HG03342 (cell line): ENCODE measurements at regions not wholly inside any gene's neighbourhood (a gene's known extent, or its start where the extent isn't known, plus 50 kb on each side); places are given as distances from the start of the nearest gene placed in this dataset.

Experiments
- ATAC-seq: cut with Tn5 transposase; IDR thresholded peaks from one replicate; pipeline ENCODE4 v1.9.1; 2021; ENCODE audit warnings: mild to moderate bottlenecking, moderate library complexity; ENCODE audit not compliant: unreplicated experiment

DNA sequence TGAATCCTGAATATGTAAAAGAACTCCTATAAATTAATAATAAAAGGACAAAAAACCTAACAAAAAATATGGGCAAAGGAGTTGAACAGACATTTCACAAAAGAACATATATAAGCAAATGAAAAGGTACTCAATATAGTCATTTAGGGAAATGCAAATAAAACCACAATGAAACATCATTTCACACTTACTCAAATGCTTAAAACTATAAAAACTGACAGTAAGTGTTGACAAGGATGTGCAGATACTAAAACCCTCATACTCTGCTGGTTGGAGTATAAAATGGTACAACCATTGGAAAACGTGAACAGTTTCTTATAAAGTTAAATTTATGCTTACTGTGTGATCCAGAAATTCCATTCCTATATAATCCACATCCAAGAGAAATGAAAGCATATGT, 247.1 kb downstream of the GXYLT1 start:
- ATAC-seq = no peak

DNA sequence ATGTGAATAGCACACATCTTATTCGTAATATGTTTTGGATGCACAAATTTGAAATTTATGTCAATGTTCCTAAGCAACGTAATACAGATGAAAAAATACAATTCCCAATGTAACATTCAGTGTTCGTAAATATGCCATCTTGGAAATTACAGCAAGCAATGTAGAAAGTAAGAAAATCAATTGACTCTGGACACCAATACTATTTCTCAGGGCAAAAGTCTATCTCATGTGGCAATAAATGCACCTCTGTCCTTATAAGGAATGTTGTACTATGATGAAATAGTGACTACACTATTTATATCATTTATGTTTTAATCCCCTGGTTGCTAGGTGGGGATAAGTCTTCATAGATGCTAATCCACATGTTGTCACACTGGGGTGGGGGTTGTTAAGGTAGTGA, 251.2 kb downstream of the GXYLT1 start:
- no peak for ATAC-seq

DNA sequence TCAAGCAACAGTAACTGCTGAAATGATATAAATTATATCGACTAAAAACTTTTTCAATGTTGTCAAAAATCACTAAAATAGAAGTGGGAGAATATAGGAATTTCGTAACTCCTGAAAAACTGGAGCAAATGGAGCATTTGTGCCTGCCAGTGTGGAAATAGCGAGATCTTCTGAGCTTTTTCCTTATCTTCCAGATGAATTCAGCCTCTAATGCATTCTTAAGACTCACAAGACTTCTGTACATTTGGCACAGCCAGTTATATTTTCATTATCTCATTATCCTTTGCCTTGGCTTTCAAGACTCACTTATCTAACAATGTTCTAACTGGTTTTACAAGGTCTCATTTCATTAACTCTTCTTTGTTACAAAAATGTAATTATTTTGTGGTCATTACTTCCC, 252.4 kb downstream of the GXYLT1 start:
- no peak for ATAC-seq

DNA sequence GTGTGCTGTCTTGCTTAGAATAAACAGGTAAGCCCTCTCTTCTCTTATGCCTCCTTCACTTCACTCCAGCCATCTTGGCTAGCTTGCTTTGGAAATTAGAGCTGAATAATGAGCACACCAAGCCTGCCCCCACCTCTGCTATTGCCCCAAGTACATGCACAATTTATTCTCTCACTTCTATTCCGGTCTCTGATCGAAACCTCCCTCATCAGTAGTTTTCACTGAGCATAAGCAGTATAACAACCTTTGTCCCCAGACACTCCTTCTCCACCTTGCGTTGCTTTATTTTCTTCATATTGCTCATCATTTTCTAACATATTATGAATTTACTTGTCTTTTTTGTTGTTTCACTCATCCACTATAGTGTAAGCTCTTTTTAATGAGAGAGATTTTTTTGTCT, 253.4 kb downstream of the GXYLT1 start:
- no peak for ATAC-seq

GRCh38 chr12:41888285-41888684, 256.4 kb downstream of the GXYLT1 start:
- ATAC-seq = no peak

- no peak for ATAC-seq
Observed at GRCh38 chr12:41881891-41882805, 262.5 kb downstream of the GXYLT1 start.

DNA sequence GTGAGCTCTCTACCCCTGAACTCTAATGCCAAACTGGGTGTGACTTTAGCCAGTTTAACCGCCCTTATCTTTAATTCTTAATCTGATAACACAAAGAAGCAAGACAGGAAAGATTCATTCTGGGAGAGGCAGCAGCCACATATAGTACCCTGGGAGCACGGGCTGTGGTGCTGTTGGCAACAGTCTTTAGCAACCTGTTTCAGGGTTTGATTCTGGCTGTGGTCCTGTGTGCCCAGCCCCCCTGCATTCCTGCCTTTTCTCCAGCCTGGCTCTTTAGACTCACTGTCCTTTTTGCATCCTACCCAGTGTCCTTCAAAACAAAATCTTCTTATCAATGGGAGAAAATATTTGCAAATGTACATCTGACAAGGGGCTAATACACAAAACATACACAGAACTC, 275.2 kb downstream of the GXYLT1 start:
- no peak for ATAC-seq

DNA sequence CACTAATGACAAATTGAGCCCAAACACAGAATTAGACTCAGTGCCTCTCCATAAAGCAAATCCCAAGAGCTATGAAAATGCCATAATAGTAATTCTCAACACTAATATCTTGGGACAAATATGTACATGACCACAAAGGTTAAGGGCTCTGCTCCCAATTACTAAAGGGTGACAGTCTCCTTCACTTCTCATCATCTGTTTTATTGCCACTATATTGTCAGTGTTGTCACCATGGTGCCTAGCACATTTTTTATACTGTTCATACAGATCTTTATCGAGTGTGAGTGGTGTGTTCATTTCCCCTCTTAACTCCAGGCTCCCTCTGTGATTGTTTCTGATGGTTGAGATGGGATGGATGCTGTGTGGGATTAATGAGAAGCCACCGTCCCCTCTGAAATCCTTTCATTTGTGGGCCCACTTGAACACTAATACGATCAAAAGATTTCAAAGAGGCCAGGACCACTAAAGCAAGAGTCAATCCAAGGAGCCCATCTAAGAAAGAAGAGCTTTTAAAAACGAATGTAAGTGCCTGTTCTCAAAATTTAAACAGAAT, 277.7 kb downstream of the GXYLT1 start:
- ATAC-seq = no peak

- no peak for ATAC-seq
Observed at GRCh38 chr12:41856228-41856627, 288.4 kb downstream of the GXYLT1 start.

DNA sequence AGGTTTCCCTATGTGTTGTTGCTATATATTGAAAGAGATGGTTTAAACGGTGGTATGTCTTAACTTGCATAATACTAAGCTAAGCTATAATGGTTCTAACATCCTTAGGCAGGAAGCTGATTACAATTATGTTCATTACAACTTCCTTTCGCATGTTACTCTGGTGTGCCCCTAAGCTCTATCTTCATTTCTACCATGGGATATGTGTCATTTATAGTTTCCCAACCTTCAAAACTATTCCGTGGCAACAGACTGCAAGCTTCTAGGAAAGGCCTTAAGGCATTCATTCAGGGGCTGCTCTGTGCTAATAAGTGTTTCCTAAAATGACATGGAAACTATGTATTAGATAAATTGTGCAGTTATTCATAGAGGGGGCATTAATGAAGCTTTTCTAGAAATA, 294.6 kb downstream of the GXYLT1 start:
- ATAC-seq = no peak

DNA sequence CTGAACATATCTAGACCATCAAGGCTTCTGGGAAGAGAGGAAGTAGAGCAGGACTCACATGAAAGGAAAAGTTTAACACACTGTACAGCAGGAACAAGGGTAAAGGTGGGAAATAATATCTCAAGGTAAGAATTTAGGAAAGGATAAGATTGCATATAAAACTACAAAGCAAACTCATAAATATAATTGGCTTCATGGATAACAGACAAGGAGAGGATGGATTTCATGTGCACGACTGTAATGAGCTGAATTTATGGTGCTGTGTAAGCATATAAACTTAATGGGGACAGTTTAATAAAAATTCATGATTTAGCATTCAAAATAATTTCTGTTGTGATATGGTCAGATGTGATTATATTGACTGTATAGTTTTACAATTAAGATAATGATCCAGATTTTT, 298.0 kb downstream of the GXYLT1 start:
- ATAC-seq = no peak

DNA sequence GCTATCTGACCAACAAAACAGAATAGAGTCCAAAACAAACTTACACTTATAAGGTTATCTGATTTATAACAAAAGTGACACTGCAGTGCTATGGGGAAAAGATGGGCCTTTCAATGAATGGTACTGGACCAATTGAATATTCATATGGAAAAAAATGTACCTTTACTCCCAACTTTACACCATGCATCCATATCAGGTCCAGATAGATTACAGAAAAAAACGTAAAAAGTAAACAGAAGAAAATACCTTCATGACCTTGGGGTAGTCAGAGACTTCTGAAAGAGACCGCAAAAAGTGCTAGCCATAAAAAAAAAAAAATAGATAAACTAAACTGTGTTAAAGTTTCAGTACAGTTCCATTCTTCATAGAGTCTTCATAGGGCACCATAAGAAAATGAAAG, 308.3 kb downstream of the GXYLT1 start:
- no peak for ATAC-seq

GRCh38 chr12:41835556-41835955, 309.1 kb downstream of the GXYLT1 start:
- ATAC-seq = no peak

DNA sequence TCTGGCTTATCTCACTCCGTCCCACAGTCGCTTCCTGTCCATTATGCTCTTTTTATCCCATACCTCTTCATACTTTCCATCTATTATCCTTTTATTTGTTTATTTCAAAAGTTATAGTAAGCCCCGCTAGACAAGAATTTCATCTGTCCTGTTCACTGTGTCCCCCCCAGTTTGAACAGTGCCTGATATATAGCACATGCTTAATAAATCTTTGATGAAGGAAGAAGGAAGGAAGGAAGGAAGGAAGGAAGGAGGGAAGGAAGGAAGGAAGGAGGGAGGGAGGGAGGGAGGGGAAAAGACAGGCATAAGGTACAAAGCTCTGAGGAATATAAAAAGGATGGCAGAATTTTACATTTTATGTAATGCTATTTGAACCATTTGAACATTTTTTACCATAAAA, 324.7 kb downstream of the GXYLT1 start:
- no peak for ATAC-seq

DNA sequence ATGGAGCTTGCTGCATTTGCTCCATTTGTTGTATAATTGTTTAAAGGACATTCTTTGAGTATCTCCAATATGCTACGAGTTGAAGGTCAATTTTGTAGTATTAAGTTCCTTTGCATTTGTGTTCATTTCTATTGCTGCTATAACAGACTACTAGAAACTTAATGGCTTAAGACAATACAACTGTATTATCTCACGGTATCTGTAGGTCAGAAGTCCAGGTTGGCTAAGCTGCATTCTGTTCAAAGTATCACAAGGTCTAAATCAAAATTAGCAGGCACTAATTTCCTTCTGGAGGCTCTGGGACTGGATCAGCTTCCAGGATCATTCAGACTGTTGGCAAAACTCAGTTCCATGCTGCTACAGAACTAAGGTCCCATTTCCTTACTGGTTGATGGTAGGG, 340.6 kb downstream of the GXYLT1 start:
- ATAC-seq = no peak

GRCh38 chr12:41802803-41803202, 341.9 kb downstream of the GXYLT1 start:
- ATAC-seq = no peak

- no peak for ATAC-seq
Observed at GRCh38 chr12:41801261-41801660, 343.4 kb downstream of the GXYLT1 start.

DNA sequence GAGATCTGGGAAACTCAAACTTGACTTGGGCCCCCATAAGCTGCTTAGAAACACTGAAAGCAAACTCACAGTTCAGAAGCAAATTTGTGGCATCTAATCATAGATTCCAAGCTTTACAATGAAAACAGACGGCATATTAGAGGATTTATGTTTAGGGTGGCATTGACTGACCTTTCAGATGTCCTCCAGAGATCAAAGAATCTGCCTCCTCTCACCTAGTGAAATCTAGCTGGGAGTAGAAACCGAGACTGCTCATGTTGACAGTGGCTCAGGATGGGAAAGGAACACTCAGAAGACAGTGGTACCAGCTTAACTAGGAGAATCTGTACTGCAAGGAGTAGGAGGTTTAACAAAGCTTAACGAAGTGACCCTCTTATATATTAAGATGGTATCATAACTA, 345.0 kb downstream of the GXYLT1 start:
- ATAC-seq = no peak

GRCh38 chr12:41795910-41796309, 348.8 kb downstream of the GXYLT1 start:
- no peak for ATAC-seq

GRCh38 chr12:41795051-41795600, 349.5 kb downstream of the GXYLT1 start:
- no peak for ATAC-seq

- ATAC-seq = no peak
Observed at GRCh38 chr12:41794336-41794735, 350.3 kb downstream of the GXYLT1 start.

DNA sequence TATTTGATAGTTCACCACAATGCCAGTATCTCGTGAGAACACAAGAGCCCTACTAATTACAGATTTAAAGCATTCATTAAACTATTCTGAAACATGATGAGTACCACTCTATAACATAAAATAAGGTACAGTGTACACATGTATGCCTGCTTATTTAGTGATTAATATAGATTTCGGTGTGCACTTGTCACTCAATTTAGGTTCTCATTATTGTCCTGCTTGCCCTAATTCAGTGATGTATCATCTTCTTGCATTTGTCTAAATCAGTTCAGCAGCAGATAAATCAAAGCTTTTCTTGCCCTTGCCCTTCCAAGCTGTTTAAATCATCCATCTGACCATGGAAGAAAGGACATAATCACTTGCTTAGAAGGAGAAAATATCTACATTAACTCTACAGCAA, 359.7 kb downstream of the GXYLT1 start:
- no peak for ATAC-seq
